Loucy (cell line): ENCODE measurements at regions not wholly inside any gene's neighbourhood (a gene's known extent, or its start where the extent isn't known, plus 50 kb on each side); places are given as distances from the start of the nearest gene placed in this dataset.
"Not testable (repeated sequence)": the region's sequence is repeated elsewhere in the genome, so short reads cannot be mapped to it uniquely, and the experiment has no call there.

ENCODE experiments used
- H2AFZ ChIP-seq: fragments of 200-600 bp; sonication (generic); 2 replicates; pipeline ENCODE4 v1.6.0; 2016; ENCODE audit warnings: antibody characterized with exemption, mild to moderate bottlenecking, low read length, moderate library complexity
- H3F3A ChIP-seq: fragments of 200-600 bp; 2 replicates; pipeline ENCODE4 v1.6.0; 2016; ENCODE audit warnings: antibody characterized with exemption, low read depth, mild to moderate bottlenecking
- H3K27me3 ChIP-seq: fragments of 200-600 bp; sonication (generic); 2 replicates; pipeline ENCODE4 v1.6.1; 2014; ENCODE audit warnings: low read length, mild to moderate bottlenecking; ENCODE audit not compliant: insufficient read depth, poor library complexity, severe bottlenecking
- H3K36me3 ChIP-seq: fragments of 200-600 bp; sonication (generic); 2 replicates; pipeline ENCODE4 v1.6.1; 2016; ENCODE audit warnings: low read length; ENCODE audit not compliant: insufficient read depth
- H3K4me1 ChIP-seq: fragments of 200-600 bp; sonication (generic); 2 replicates; pipeline ENCODE4 v1.5.1; 2014; ENCODE audit warnings: low read length, mild to moderate bottlenecking; ENCODE audit not compliant: insufficient read depth, poor library complexity, severe bottlenecking
- H3K4me2 ChIP-seq: fragments of 200-600 bp; sonication (generic); 2 replicates; pipeline ENCODE4 v1.6.0; 2014; ENCODE audit warnings: antibody characterized with exemption, low read length, low read depth, mild to moderate bottlenecking; ENCODE audit not compliant: poor library complexity, severe bottlenecking
- H3K4me3 ChIP-seq: fragments of 200-600 bp; sonication (generic); 2 replicates; pipeline ENCODE4 v1.5.1; 2014; ENCODE audit warnings: low read length, mild to moderate bottlenecking, mixed read lengths; ENCODE audit not compliant: poor library complexity, severe bottlenecking
- H3K79me2 ChIP-seq: fragments of 200-600 bp; sonication (generic); 2 replicates; pipeline ENCODE4 v1.6.1; 2014; ENCODE audit warnings: low read length; ENCODE audit not compliant: insufficient read depth
- H3K9ac ChIP-seq: fragments of 200-600 bp; sonication (generic); 2 replicates; pipeline ENCODE4 v1.6.0; 2014; ENCODE audit warnings: mild to moderate bottlenecking, low read depth, low read length, moderate library complexity; ENCODE audit not compliant: poor library complexity, severe bottlenecking
- H3K9me2 ChIP-seq: fragments of 200-600 bp; sonication (generic); replicated peaks from 2 replicates; pipeline ENCODE4 v1.6.1; 2016; ENCODE audit warnings: low read depth, low read length, mixed read lengths
- H3K9me3 ChIP-seq: fragments of 200-600 bp; sonication (generic); 2 replicates; pipeline ENCODE4 v1.6.1; 2014; ENCODE audit warnings: mild to moderate bottlenecking, antibody characterized with exemption, low read length, low read depth; ENCODE audit not compliant: insufficient read depth
- H4K20me1 ChIP-seq: fragments of 200-600 bp; sonication (generic); 2 replicates; pipeline ENCODE4 v1.6.0; 2014; ENCODE audit warnings: antibody characterized with exemption, low read length, mild to moderate bottlenecking; ENCODE audit not compliant: insufficient read depth, poor library complexity, severe bottlenecking
- CTCF ChIP-seq: fragments of 200-600 bp; sonication (generic); conservative IDR thresholded peaks from 2 replicates; pipeline ENCODE4 v1.5.1; 2014; ENCODE audit warnings: mild to moderate bottlenecking, antibody characterized with exemption, low read length
- EZH2phosphoT487 ChIP-seq: fragments of 200-600 bp; IDR thresholded peaks from 2 replicates; pipeline ENCODE4 v1.6.1; 2018; ENCODE audit warnings: antibody characterized with exemption, mild to moderate bottlenecking, moderate library complexity, borderline replicate concordance

DNA sequence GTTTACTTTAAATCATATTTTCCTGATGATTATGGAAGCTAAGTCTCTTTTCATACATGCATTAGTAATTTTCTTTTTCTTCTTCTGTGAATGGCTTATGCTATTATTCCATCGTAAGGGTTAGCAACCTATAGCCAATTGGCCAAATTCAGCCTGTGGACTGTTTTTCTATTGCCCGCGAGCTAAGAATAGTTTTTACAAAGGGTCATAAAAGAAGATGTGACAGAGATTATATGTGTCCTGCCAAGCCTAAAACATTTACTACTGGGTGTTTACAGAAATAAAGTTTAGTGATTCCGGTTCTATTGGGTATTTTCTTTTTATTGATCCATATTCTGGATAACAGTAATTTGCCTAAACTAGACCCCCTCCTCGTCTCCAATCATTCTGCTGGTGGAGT is 268.8 kb upstream of the DIO3 start:
- no peak overlapping the region for H3K4me3 ChIP-seq
- no peak overlapping the region for H3K9ac ChIP-seq
- no peaks in the 10 kb centered on the region for H3K79me2 ChIP-seq
- H4K20me1 ChIP-seq, result no peaks in the 10 kb centered on the region
- H3F3A ChIP-seq, result no peaks in the 10 kb centered on the region
- no peak overlapping the region for H2AFZ ChIP-seq
- H3K9me3 ChIP-seq, result peaks cover 9% of the 10 kb centered on the region; the same call in 1 of the 2 replicates
- H3K4me1 ChIP-seq, result no peaks in the 10 kb centered on the region
- H3K9me2 ChIP-seq, result no peaks in the 10 kb centered on the region
- H3K36me3 ChIP-seq, result no peaks in the 10 kb centered on the region
- no peaks in the 10 kb centered on the region for H3K27me3 ChIP-seq
- no peak for TF ChIP-seq CTCF
- no peak for TF ChIP-seq EZH2phosphoT487
- no peak overlapping the region for H3K4me2 ChIP-seq

DNA sequence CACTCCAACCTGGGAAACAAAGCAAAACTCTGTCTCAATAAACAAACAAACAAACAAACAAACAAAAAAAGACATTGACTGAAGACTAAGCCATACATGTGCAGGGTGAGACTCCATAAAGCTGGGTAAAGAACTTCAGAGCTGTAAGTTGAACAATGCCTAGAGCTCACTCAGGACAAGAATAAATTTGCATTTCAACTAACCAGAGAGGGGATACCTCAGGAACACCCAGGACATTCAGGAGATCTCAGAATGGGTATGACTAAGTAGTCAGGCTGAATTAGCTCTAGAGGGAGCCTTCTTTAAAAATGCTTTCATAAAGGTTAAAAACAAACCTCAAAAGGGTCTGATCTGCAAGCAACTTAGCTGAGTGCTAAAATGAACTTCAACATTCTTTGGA is 267.7 kb upstream of the DIO3 start:
- Histone ChIP-seq H3K9me2 (no peaks in the 10 kb centered on the region), H3K4me2 (no peak overlapping the region), H3K36me3 (no peaks in the 10 kb centered on the region), H3K27me3 (no peaks in the 10 kb centered on the region), H3K4me1 (no peaks in the 10 kb centered on the region), H3K79me2 (no peaks in the 10 kb centered on the region), H3F3A (no peaks in the 10 kb centered on the region), H2AFZ (no peak overlapping the region), H3K4me3 (no peak overlapping the region), H3K9ac (no peak overlapping the region), H3K9me3 (peaks cover 9% of the 10 kb centered on the region; the same call in 1 of the 2 replicates), H4K20me1 (no peaks in the 10 kb centered on the region)
- TF ChIP-seq EZH2phosphoT487, result no peak
- TF ChIP-seq CTCF, result no peak

GRCh38 chr14:101294136-101294535 is 267.2 kb upstream of the DIO3 start:
- no peak overlapping the region for H2AFZ ChIP-seq
- no peak overlapping the region for H3K9ac ChIP-seq
- no peaks in the 10 kb centered on the region for H4K20me1 ChIP-seq
- TF ChIP-seq CTCF (no peak), EZH2phosphoT487 (no peak)
- no peaks in the 10 kb centered on the region for H3K9me2 ChIP-seq
- no peak overlapping the region for H3K4me2 ChIP-seq
- no peaks in the 10 kb centered on the region for H3K4me1 ChIP-seq
- no peaks in the 10 kb centered on the region for H3K27me3 ChIP-seq
- H3K4me3 ChIP-seq, result no peak overlapping the region
- no peaks in the 10 kb centered on the region for H3F3A ChIP-seq
- H3K9me3 ChIP-seq, result peaks cover 9% of the 10 kb centered on the region; the same call in 1 of the 2 replicates
- no peaks in the 10 kb centered on the region for H3K79me2 ChIP-seq
- H3K36me3 ChIP-seq, result no peaks in the 10 kb centered on the region

DNA sequence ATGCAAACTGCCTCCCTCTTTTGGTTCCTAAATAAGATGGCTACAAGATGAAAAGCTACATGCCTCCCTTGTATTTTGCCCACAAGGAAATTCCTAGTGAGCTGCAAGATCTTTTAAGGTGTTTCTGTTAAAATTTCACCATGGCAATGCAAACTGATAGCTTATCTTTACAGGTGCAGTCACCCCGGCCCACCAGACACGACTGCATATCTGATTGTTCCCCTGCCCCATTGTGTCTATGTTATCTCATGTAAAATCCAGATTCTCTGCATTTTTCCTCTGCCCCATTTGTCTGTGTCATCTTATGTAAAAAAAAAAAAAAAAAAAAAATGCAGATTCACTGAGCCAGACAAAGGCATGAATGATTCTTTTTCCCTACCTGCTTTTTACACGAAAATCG is 261.5 kb upstream of the DIO3 start:
- H4K20me1 ChIP-seq, H3K27me3 ChIP-seq, H3K4me2 ChIP-seq, H3K79me2 ChIP-seq, H3K9me3 ChIP-seq, H3K9me2 ChIP-seq, H3K4me3 ChIP-seq, H3K4me1 ChIP-seq, H3F3A ChIP-seq, H3K36me3 ChIP-seq, H2AFZ ChIP-seq, H3K9ac ChIP-seq: not testable (repeated sequence)
